ENCODE measurements at regions not wholly inside any gene's neighbourhood (a gene's known extent, or its start where the extent isn't known, plus 50 kb on each side); places are given as distances from the start of the nearest gene placed in this dataset.

GRCh38 chr2:161031511-161031910 lies 128.7 kb upstream of the TANK start:
- TF ChIP-seq CTCF (IDR thresholded peaks at IDR 0.05) (no peak), EP300 (IDR thresholded peaks at IDR 0.05) (no peak), POLR2AphosphoS5 (IDR thresholded peaks at IDR 0.05) (no peak), POLR2A (IDR thresholded peaks at IDR 0.05) (no peak)
- no peak overlapping the region for H3K4me3 ChIP-seq
- H3K4me1 ChIP-seq = peaks cover 0 to 11% (median 2%) of the 10 kb centered on the region in 4 donors
- intact Hi-C loops (cut with DNase I) = no loop called here
- no peaks in the 10 kb centered on the region for H3K36me3 ChIP-seq
- no peaks in the 10 kb centered on the region for H3K9me3 ChIP-seq
- no peaks in the 10 kb centered on the region for H3K27me3 ChIP-seq
- no peak for DNase-seq
- H3K27ac ChIP-seq = no peak overlapping the region
- 91 to 97% methylated on average over 3 of the region's 3 CpGs for WGBS, 2 donors

GRCh38 chr2:161032635-161033034 lies 127.6 kb upstream of the TANK start:
- Histone ChIP-seq H3K27me3 (no peaks in the 10 kb centered on the region), H3K36me3 (no peaks in the 10 kb centered on the region)
- 89 to 96% methylated on average over 7 of the region's 7 CpGs for WGBS, 2 donors

GRCh38 chr2:161033059-161033660 lies 127.1 kb upstream of the TANK start:
- DNase-seq = no peak
- no peak for TF ChIP-seq CTCF (IDR thresholded peaks at IDR 0.05)
- TF ChIP-seq POLR2AphosphoS5 (IDR thresholded peaks at IDR 0.05) = no peak
- no peak for TF ChIP-seq EP300 (IDR thresholded peaks at IDR 0.05)
- TF ChIP-seq POLR2A (IDR thresholded peaks at IDR 0.05) = no peak
- Histone ChIP-seq H3K4me3 (no peak overlapping the region), H3K9me3 (no peaks in the 10 kb centered on the region), H3K4me1 (peaks cover 0 to 11% (median 2%) of the 10 kb centered on the region in 4 donors), H3K27me3 (no peaks in the 10 kb centered on the region), H3K36me3 (no peaks in the 10 kb centered on the region), H3K27ac (no peak overlapping the region)
- intact Hi-C loops (cut with DNase I) = no loop called here
- WGBS, 2 donors = 32 to 67% methylated on average over 2 of the region's 2 CpGs

More at GRCh38 chr2:161032635-161033034, 127.6 kb upstream of the TANK start:
- intact Hi-C loops (cut with DNase I) = no loop called here
- peaks cover 0 to 11% (median 2%) of the 10 kb centered on the region in 4 donors for H3K4me1 ChIP-seq
- TF ChIP-seq EP300 (IDR thresholded peaks at IDR 0.05) (no peak), POLR2AphosphoS5 (IDR thresholded peaks at IDR 0.05) (no peak), POLR2A (IDR thresholded peaks at IDR 0.05) (no peak), CTCF (IDR thresholded peaks at IDR 0.05) (no peak)
- no peaks in the 10 kb centered on the region for H3K9me3 ChIP-seq
- H3K27ac ChIP-seq = no peak overlapping the region
- H3K4me3 ChIP-seq = no peak overlapping the region
- DNase-seq = no peak

GRCh38 chr2:161036926-161037325 lies 123.3 kb upstream of the TANK start:
- H3K4me3 ChIP-seq = no peak overlapping the region
- H3K27me3 ChIP-seq = no peaks in the 10 kb centered on the region
- no peaks in the 10 kb centered on the region for H3K36me3 ChIP-seq
- TF ChIP-seq POLR2AphosphoS5 (IDR thresholded peaks at IDR 0.05) = no peak
- no peaks in the 10 kb centered on the region for H3K9me3 ChIP-seq
- no peaks in the 10 kb centered on the region for H3K4me1 ChIP-seq
- DNase-seq = no peak
- no peak overlapping the region for H3K27ac ChIP-seq
- intact Hi-C loops (cut with DNase I) = no loop called here
- 22 to 59% methylated on average over 1 of the region's 1 CpG for WGBS, 2 donors

- TF ChIP-seq CTCF (IDR thresholded peaks at IDR 0.05) = no peak
- no peak for TF ChIP-seq EP300 (IDR thresholded peaks at IDR 0.05)
- no peak for TF ChIP-seq POLR2AphosphoS5 (IDR thresholded peaks at IDR 0.05)
- no peak for TF ChIP-seq POLR2A (IDR thresholded peaks at IDR 0.05)
- H3K4me3 ChIP-seq = no peak overlapping the region
- no peaks in the 10 kb centered on the region for H3K9me3 ChIP-seq
- intact Hi-C loops (cut with DNase I) = no loop called here
- H3K36me3 ChIP-seq = no peaks in the 10 kb centered on the region
- no peak overlapping the region for H3K27ac ChIP-seq
- no peak for DNase-seq
- WGBS, 2 donors = 82 to 87% methylated on average over 5 of the region's 5 CpGs
- H3K27me3 ChIP-seq = no peaks in the 10 kb centered on the region
- H3K4me1 ChIP-seq = peaks cover 0 to under 1% (median 0%) of the 10 kb centered on the region in 4 donors
Measured at GRCh38 chr2:161039071-161039470, 121.2 kb upstream of the TANK start.
